CD4-positive, alpha-beta T cell treated with Interleukin-15 for 1 hour (primary cell): ENCODE measurements at regions not wholly inside any gene's neighbourhood (a gene's known extent, or its start where the extent isn't known, plus 50 kb on each side); places are given as distances from the start of the nearest gene placed in this dataset.
"Not testable (repeated sequence)": the region's sequence is repeated elsewhere in the genome, so short reads cannot be mapped to it uniquely, and the experiment has no call there.

Source experiments
- DNase-seq: peaks from one replicate; pipeline ENCODE4 v3.0.0-alpha.2; 2020

DNA sequence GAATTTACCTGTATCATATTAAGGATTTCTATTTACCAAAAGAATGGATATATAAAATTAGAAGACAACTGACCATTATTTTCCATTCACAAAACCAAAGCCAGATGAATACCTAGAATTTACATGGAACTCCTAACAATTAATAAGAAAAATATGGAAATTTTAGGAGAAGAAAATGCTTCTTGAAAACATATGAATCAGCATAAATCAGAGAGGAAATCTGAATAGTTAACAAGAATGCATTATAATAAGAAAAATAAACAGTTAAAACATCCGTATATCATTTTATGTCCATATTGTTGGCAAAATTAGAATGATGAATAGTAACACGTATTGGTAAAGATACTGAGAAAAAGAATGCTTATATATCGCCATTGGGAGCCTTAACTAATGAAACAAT, 505.5 kb downstream of the NEBL start:
- no peak for DNase-seq

- DNase-seq: no peak
These were observed 515.4 kb downstream of the NEBL start for GRCh38 chr10:20381761-20382160.

DNA sequence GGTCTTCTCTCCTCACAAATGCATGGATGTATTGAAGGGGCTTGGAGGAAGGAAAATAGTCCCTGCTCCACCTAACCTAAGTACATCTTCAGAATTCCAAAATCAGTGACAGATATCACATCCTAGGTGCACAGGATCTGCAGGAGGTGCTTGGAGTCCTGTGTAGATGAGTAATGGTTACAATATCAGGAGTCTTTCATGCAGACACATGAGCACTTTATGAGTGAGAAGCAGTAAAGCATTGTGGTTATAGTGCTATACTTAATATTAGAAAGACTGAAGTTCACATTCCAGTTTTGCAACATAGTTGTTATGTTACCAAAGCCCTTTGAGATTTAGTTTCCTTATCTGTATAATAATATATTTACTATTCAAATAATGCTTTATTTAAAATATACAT, 516.7 kb downstream of the NEBL start:
- no peak for DNase-seq

DNA sequence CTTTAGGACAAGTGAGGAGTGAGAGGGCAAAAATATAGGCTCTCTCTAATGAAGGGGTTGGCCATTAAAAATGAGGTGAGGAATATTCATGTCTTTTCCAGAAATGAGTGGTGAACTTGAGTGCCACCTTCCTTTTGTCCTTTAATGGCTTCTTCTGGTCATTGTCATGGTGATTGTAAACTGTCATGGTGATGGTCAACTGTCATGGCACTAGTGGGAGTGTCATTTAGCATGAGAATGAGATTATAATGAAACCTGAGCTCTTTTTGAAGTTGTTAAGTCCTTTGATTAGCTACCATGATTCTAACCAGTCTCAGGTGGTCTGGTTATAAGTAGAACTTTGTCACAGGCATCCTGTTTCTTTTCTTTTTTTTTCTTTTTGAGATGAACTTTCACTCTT, 524.4 kb downstream of the NEBL start:
- DNase-seq: no peak

DNA sequence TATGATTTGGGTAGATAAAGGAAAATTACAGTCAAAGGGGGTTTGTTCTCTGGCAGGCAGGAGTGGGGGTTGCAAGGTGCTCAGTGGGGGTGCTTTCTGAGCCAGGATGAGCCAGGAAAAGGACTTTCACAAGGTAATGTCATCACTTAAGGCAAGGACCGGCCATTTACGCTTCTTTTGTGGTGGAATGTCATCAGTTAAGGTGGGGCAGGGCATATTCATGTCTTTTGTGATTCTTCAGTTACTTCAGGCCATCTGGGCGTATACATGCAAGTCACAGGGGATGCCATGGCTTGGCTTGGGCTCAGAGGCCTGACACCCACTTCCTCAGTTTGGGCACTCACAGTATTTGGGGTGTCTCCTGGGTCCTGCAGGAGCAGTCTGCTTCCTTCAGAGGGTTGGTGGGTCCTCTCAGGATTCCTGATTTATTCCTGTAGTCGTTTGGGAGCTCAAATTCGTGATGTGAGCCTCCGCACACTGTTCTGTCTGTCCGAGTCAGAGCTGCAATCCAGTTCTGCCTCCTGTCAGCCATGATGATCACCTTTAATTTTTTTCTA, 526.1 kb downstream of the NEBL start:
- not testable (repeated sequence) for DNase-seq

DNA sequence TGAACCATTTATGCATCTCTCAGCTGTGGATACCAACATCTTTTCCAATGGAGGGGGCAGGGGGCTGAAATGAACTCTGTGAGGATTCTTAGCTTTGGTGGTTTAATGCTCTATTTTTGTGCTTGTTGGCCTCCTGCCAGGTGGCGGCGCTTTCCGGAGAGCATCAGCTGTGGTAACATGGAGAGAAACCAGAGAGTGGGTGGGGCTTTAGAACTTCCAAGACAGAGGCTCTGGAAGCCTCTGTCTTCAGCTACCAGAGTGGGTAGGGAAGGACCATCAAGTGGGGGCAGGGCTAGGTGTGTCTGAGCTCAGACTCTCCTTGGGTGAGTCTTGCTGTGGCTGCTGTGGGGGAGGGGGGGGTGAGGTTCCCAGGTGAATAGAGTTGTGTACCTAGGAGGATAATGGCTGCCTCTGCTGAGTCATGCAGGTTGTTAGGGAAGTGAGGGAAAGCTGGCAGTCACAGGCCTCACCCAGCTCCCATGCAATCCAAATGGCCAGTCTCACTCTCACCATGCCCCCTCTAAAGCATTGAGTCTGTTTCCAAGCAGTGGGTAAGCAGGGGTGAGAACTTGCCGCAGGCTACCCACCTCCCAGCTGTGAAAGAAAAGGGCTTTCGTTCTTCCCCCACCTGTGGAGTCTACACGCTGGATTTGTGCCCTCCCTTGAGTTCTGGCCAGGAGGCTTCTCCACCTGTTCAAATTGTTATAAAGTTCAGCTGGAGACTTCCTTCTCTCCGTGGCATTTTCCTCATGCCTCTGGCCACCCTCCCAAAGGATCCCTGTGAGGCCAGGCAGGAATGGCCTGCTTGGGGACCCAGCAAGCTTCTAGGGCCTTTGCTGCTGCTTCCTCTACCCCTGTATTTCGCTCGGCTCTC, 527.0 kb downstream of the NEBL start:
- no peak for DNase-seq

DNA sequence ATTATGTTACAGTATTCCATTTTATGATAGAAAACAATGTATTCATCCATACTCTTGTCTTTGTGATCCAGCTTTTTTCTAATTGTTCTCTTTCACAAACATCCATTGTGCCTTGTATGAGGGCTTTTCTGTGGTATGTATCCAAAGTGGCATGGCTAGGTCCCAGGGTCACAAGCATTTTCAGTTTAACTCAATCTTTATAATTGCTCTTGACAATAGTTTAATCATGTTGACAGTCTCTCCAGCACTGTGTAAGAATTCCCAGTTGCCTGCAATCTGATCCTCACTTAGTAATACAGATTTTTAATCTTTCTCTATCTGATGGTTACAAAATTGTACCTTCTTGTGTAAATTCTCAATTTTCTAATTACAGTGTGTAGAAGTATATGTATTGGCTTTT, 533.4 kb downstream of the NEBL start:
- DNase-seq: no peak

DNA sequence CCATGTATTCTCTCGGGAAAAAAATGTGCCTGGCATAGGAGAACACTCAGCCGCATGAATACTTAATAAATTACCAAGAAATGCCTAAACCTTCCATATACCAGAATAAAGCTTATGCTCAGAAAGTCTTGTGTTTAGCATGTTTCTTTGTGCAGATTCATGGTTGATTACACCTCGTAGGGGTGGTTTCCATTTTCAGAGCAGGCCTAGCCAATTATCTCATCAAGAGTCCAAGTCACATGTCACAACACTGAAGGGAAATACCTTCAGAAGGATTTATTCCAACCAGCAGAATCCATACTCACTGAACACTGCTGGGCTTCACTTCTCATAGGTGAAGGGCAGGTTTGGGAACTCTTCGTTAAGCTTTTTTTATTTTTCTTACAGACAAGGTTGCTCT, 539.7 kb downstream of the PLXDC2 start:
- DNase-seq: no peak

DNA sequence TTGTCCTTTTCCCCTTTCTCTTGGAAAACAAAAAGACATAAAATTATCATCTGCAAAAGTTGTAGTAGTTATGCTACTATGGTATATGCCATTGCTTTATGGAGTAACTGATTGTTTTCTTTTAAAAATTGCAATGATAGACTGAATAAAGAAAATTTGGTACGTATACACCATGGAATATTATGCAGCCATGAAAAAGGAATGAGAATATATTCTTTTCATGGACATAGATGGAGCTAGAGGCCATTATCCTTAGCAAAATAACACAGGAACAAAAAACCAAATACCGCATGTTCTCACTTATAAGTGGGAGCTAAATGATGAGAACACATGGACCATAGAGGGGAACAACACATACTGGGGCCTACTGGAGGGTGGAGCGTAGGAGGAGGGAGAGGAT, 538.8 kb downstream of the PLXDC2 start:
- no peak for DNase-seq

GRCh38 chr10:20354166-20354565, 537.9 kb downstream of the PLXDC2 start:
- DNase-seq: no peak

DNA sequence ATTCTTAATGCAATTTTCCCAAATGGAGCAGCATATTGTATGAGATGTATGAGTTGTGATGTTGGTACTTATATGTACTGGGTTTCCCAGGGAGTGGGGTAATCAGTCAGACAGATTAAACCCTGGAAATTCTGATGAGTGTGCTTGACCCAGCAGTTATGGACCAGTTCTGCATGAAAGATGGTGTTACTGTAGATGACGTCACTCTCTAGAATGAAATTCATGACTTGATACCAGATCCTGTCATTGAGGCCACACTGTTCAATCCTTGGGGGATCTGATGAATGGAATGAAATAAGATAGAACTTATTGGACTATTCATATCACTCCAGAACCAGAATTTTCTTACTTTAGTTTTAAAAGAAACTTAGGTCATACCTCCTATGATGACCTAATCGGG, 534.3 kb downstream of the PLXDC2 start:
- no peak for DNase-seq

GRCh38 chr10:20343036-20343435, 526.8 kb downstream of the PLXDC2 start:
- DNase-seq: no peak
